Tibial nerve (tissue), 4 donors: ENCODE measurements at regions not wholly inside any gene's neighbourhood (a gene's known extent, or its start where the extent isn't known, plus 50 kb on each side); places are given as distances from the start of the nearest gene placed in this dataset.

ENCODE experiments used
- DNase-seq, 2 donors: peaks; one replicate each; pipeline ENCODE4 v3.0.0-alpha.2; 2019; ENCODE audit warnings: low spot score in 2 of 2
- H3K27ac ChIP-seq, 4 donors: fragments of 200-600 bp; sonication (generic) in 3 of 4; one replicate each; pipeline ENCODE4 v1.5.1; 2017 to 2019; ENCODE audit warnings: mild to moderate bottlenecking in 1 of 4
- H3K27me3 ChIP-seq, 2 donors: fragments of 200-600 bp; sonication (generic) in 1 of 2; one replicate each; pipeline versions ENCODE4 v1.5.1 to v1.6.0; 2017 to 2019
- H3K36me3 ChIP-seq, 3 donors: fragments of 200-600 bp; sonication (generic); one replicate each; pipeline ENCODE4 v1.5.1; 2018 to 2019
- H3K4me1 ChIP-seq, 4 donors: fragments of 200-600 bp; sonication (generic) in 3 of 4; one replicate each; pipeline ENCODE4 v1.5.1; 2017 to 2019
- H3K4me3 ChIP-seq, 4 donors: fragments of 200-600 bp; sonication (generic) in 3 of 4; one replicate each; pipeline ENCODE4 v1.5.1; 2017 to 2019; ENCODE audit warnings: mild to moderate bottlenecking in 1 of 4, moderate library complexity in 1 of 4
- H3K9me3 ChIP-seq, 4 donors: fragments of 200-600 bp; sonication (generic) in 3 of 4; one replicate each; pipeline ENCODE4 v1.5.1; 2017 to 2019
- CTCF ChIP-seq, 5 experiments: fragments of 200-600 bp in 3 of 5; fragments of 450-650 bp in 2 of 5; sonication (generic) in 3 of 5; IDR thresholded peaks; one replicate each; pipeline ENCODE4 v1.5.1; 2016 to 2019; ENCODE audit warnings: antibody characterized with exemption in 5 of 5, mild to moderate bottlenecking in 3 of 5, moderate library complexity in 2 of 5
- EP300 ChIP-seq, 2 donors: sonication (generic); formaldehyde crosslinking; IDR thresholded peaks; one replicate each; pipeline ENCODE4 v1.6.1; 2017; ENCODE audit warnings: antibody characterized with exemption in 2 of 2, mild to moderate bottlenecking in 1 of 2
- POLR2A ChIP-seq, 2 donors: fragments of 450-650 bp; IDR thresholded peaks; one replicate each; pipeline ENCODE4 v1.6.1; 2017; ENCODE audit warnings: antibody characterized with exemption in 2 of 2, mild to moderate bottlenecking in 2 of 2, moderate library complexity in 2 of 2
- WGBS, 2 donors: methylation state at CpG; one replicate each; pipeline ENCODE4 v1.1.5; 2018; 5-methylcytosine and 5-hydroxymethylcytosine counted together

GRCh38 chr13:95479731-95480130 is 72.8 kb upstream of the CLDN10 start:
- Histone ChIP-seq H3K27me3 (no peaks in the 10 kb centered on the region), H3K9me3 (peaks cover 0 to 13% (median 0%) of the 10 kb centered on the region in 4 donors), H3K4me1 (no peaks in the 10 kb centered on the region), H3K4me3 (no peak overlapping the region), H3K27ac (no peak overlapping the region), H3K36me3 (no peaks in the 10 kb centered on the region)
- no peak for TF ChIP-seq EP300 (IDR thresholded peaks at IDR 0.05)
- TF ChIP-seq CTCF (IDR thresholded peaks at IDR 0.05), result no peak
- TF ChIP-seq POLR2A (IDR thresholded peaks at IDR 0.05), result no peak
- WGBS, 2 donors, result 85 to 90% methylated on average over 2 of the region's 2 CpGs
- no peak for DNase-seq

DNA sequence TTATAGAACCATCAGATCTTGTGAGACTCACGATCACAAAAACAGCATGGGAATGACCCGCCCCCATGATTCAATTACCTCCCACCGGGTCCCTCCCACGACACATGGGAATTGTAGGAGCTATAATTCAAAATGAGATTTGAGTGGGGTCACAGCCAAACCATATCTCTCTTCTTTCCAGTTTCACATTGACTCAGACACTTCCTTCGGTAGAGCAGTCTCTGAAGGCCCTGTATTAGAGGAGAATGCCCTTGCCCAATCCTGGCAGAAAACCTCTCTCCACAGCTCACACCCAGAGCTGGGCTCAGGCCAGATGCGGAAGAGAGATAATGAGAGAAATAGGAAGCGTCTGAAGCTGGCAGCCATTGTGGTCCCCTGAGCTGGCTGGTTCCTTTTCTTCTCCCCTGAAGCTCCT is 72.4 kb upstream of the CLDN10 start:
- TF ChIP-seq POLR2A (IDR thresholded peaks at IDR 0.05) (no peak), EP300 (IDR thresholded peaks at IDR 0.05) (peak in 1 of 2 donors; percentile 29)
- peak in 1 of 2 donors; percentile 17 for DNase-seq
- Histone ChIP-seq H3K9me3 (peaks cover 0 to 13% (median 0%) of the 10 kb centered on the region in 4 donors), H3K27ac (no peak overlapping the region), H3K4me1 (no peaks in the 10 kb centered on the region), H3K4me3 (no peak overlapping the region), H3K27me3 (no peaks in the 10 kb centered on the region), H3K36me3 (no peaks in the 10 kb centered on the region)
- WGBS, 2 donors, result 61 to 65% methylated on average over 7 of the region's 7 CpGs

GRCh38 chr13:95480791-95481780 is 71.4 kb upstream of the CLDN10 start:
- Histone ChIP-seq H3K4me3 (no peak overlapping the region), H3K4me1 (no peaks in the 10 kb centered on the region), H3K27ac (no peak overlapping the region), H3K27me3 (no peaks in the 10 kb centered on the region), H3K36me3 (no peaks in the 10 kb centered on the region), H3K9me3 (peaks cover 0 to 12% (median 0%) of the 10 kb centered on the region in 4 donors)
- TF ChIP-seq EP300 (IDR thresholded peaks at IDR 0.05) (no peak), POLR2A (IDR thresholded peaks at IDR 0.05) (no peak), CTCF (IDR thresholded peaks at IDR 0.05) (no peak)
- DNase-seq, result no peak
- 66 to 69% methylated on average over 7 of the region's 7 CpGs for WGBS, 2 donors

GRCh38 chr13:95484052-95484451 is 68.5 kb upstream of the CLDN10 start:
- H3K9me3 ChIP-seq, result peaks cover 0 to 10% (median 0%) of the 10 kb centered on the region in 4 donors
- TF ChIP-seq EP300 (IDR thresholded peaks at IDR 0.05), result no peak
- TF ChIP-seq POLR2A (IDR thresholded peaks at IDR 0.05), result no peak
- TF ChIP-seq CTCF (IDR thresholded peaks at IDR 0.05), result no peak
- DNase-seq, result no peak
- WGBS, 2 donors, result 93 to 97% methylated on average over 1 of the region's 1 CpG
- no peak overlapping the region for H3K27ac ChIP-seq
- H3K27me3 ChIP-seq, result no peaks in the 10 kb centered on the region
- H3K4me3 ChIP-seq, result no peak overlapping the region
- H3K4me1 ChIP-seq, result no peaks in the 10 kb centered on the region
- H3K36me3 ChIP-seq, result no peaks in the 10 kb centered on the region

- Histone ChIP-seq H3K27me3 (no peaks in the 10 kb centered on the region), H3K9me3 (peaks cover 0 to 14% (median 0%) of the 10 kb centered on the region in 4 donors), H3K4me1 (no peaks in the 10 kb centered on the region), H3K4me3 (no peak overlapping the region), H3K27ac (no peak overlapping the region), H3K36me3 (no peaks in the 10 kb centered on the region)
- WGBS, 2 donors, result 58 to 73% methylated on average over 5 of the region's 5 CpGs
- no peak for TF ChIP-seq POLR2A (IDR thresholded peaks at IDR 0.05)
- no peak for TF ChIP-seq EP300 (IDR thresholded peaks at IDR 0.05)
- no peak for TF ChIP-seq CTCF (IDR thresholded peaks at IDR 0.05)
- DNase-seq, result no peak
These were observed 67.4 kb upstream of the CLDN10 start for GRCh38 chr13:95485045-95485517.
